Mesendoderm (in vitro differentiated cells): ENCODE measurements at regions not wholly inside any gene's neighbourhood (a gene's known extent, or its start where the extent isn't known, plus 50 kb on each side); places are given as distances from the start of the nearest gene placed in this dataset.
"Not testable (repeated sequence)": the region's sequence is repeated elsewhere in the genome, so short reads cannot be mapped to it uniquely, and the experiment has no call there.

Experiments used
- DNase-seq: peaks from one replicate; pipeline ENCODE4 v3.0.0; 2013
- H2AK5ac ChIP-seq: 2 replicates; pipeline ENCODE4 v1.6.1; 2013; ENCODE audit warnings: low read length, inconsistent platforms
- H2BK120ac ChIP-seq: 2 replicates; pipeline ENCODE4 v1.6.1; 2013; ENCODE audit warnings: low read depth, mild to moderate bottlenecking, low read length, moderate library complexity, mixed read lengths
- H2BK15ac ChIP-seq: replicated peaks from 2 replicates; pipeline ENCODE4 v1.6.1; 2013; ENCODE audit warnings: low read depth, mild to moderate bottlenecking, moderate library complexity
- H2BK5ac ChIP-seq: 2 replicates; pipeline ENCODE4 v1.6.1; 2013; ENCODE audit warnings: low read length, inconsistent platforms
- H3K18ac ChIP-seq: 2 replicates; pipeline ENCODE4 v1.6.1; 2013; ENCODE audit warnings: mild to moderate bottlenecking, low read length, mixed read lengths
- H3K23ac ChIP-seq: one replicate; pipeline ENCODE4 v1.6.1; 2013; ENCODE audit warnings: low read length
- H3K27ac ChIP-seq: 2 replicates; pipeline ENCODE4 v1.5.1; 2013; ENCODE audit warnings: low read depth, mild to moderate bottlenecking, inconsistent platforms, low read length, moderate library complexity
- H3K27me3 ChIP-seq: 2 replicates; pipeline ENCODE4 v1.6.1; 2013; ENCODE audit warnings: low read length, control low read depth, mild to moderate bottlenecking, inconsistent platforms; ENCODE audit not compliant: insufficient read depth, poor library complexity
- H3K36me3 ChIP-seq: 2 replicates; pipeline ENCODE4 v1.6.1; 2013; ENCODE audit warnings: low read length, inconsistent platforms; ENCODE audit not compliant: control insufficient read depth, insufficient read depth
- H3K4ac ChIP-seq: one replicate; pipeline ENCODE4 v1.6.1; 2013; ENCODE audit warnings: low read depth, mild to moderate bottlenecking, low read length, moderate library complexity
- H3K4me1 ChIP-seq: 2 replicates; pipeline ENCODE4 v1.6.1; 2013; ENCODE audit warnings: low read depth, low read length, inconsistent platforms; ENCODE audit not compliant: control insufficient read depth
- H3K4me2 ChIP-seq: 2 replicates; pipeline ENCODE4 v1.6.1; 2013; ENCODE audit warnings: low read length
- H3K4me3 ChIP-seq: 2 replicates; pipeline ENCODE4 v1.5.1; 2013; ENCODE audit warnings: mild to moderate bottlenecking, low read length
- H3K56ac ChIP-seq: one replicate; pipeline ENCODE4 v1.6.1; 2013; ENCODE audit warnings: low read length
- H3K79me1 ChIP-seq: 2 replicates; pipeline ENCODE4 v1.6.1; 2013; ENCODE audit warnings: low read length, inconsistent platforms
- H3K79me2 ChIP-seq: 2 replicates; pipeline ENCODE4 v1.6.1; 2013; ENCODE audit warnings: mild to moderate bottlenecking, low read length; ENCODE audit not compliant: control insufficient read depth, insufficient read depth
- H3K9ac ChIP-seq: 2 replicates; pipeline ENCODE4 v1.6.1; 2013; ENCODE audit warnings: low read length, inconsistent platforms
- H4K5ac ChIP-seq: one replicate; pipeline ENCODE4 v1.6.1; 2013; ENCODE audit warnings: low read length
- H4K8ac ChIP-seq: one replicate; pipeline ENCODE4 v1.6.1; 2013; ENCODE audit warnings: low read depth, mild to moderate bottlenecking, control low read depth, low read length, moderate library complexity
- WGBS: extraction: QIAGEN DNeasy Blood & Tissue Kit; methylation state at CpG from one replicate; pipeline ENCODE4 v1.1.7; 2013; ENCODE audit warnings: low lambda C conversion rate, missing lambda C conversion rate; ENCODE audit not compliant: insufficient coverage; ENCODE audit errors: extremely low coverage; 5-methylcytosine and 5-hydroxymethylcytosine counted together

- H3K36me3 ChIP-seq: no peaks in the 10 kb centered on the region
- H3K56ac ChIP-seq: no peak overlapping the region
- H3K27ac ChIP-seq: no peak overlapping the region
- WGBS: no CpG with 5 or more reads among the region's 5 CpGs
- no peaks in the 10 kb centered on the region for H3K79me1 ChIP-seq
- no peak for DNase-seq
- no peak overlapping the region for H2BK120ac ChIP-seq
- H3K79me2 ChIP-seq: no peaks in the 10 kb centered on the region
- H2BK5ac ChIP-seq: no peak overlapping the region
- no peak overlapping the region for H4K8ac ChIP-seq
- no peak overlapping the region for H3K4ac ChIP-seq
- no peak overlapping the region for H3K23ac ChIP-seq
- H3K9ac ChIP-seq: no peak overlapping the region
- H2AK5ac ChIP-seq: no peak overlapping the region
- H3K18ac ChIP-seq: no peak overlapping the region
- no peak overlapping the region for H2BK15ac ChIP-seq
- no peak overlapping the region for H3K4me2 ChIP-seq
- H3K27me3 ChIP-seq: no peaks in the 10 kb centered on the region
- H3K4me3 ChIP-seq: no peak overlapping the region
- no peaks in the 10 kb centered on the region for H3K4me1 ChIP-seq
- no peak overlapping the region for H4K5ac ChIP-seq
These were observed 145.2 kb downstream of the GPCPD1 start for GRCh38 chr20:5465604-5465927.

- Histone ChIP-seq H3K23ac (no peak overlapping the region), H3K4me3 (no peak overlapping the region), H2BK120ac (no peak overlapping the region), H3K4me2 (no peak overlapping the region), H3K18ac (no peak overlapping the region), H4K8ac (no peak overlapping the region), H3K27ac (no peak overlapping the region), H3K36me3 (no peaks in the 10 kb centered on the region), H3K79me1 (no peaks in the 10 kb centered on the region), H2BK15ac (no peak overlapping the region), H3K9ac (no peak overlapping the region), H2AK5ac (no peak overlapping the region), H4K5ac (no peak overlapping the region), H3K4me1 (no peaks in the 10 kb centered on the region), H3K56ac (no peak overlapping the region), H3K79me2 (no peaks in the 10 kb centered on the region), H2BK5ac (no peak overlapping the region), H3K27me3 (no peaks in the 10 kb centered on the region), H3K4ac (no peak overlapping the region)
- no peak for DNase-seq
- no CpG with 5 or more reads among the region's 23 CpGs for WGBS
These were observed 145.8 kb downstream of the GPCPD1 start for GRCh38 chr20:5464901-5465603.

- H3K4me3 ChIP-seq: no peak overlapping the region
- no peak for DNase-seq
- H4K5ac ChIP-seq: no peak overlapping the region
- H2BK15ac ChIP-seq: no peak overlapping the region
- H3K23ac ChIP-seq: no peak overlapping the region
- no peaks in the 10 kb centered on the region for H3K4me1 ChIP-seq
- no peaks in the 10 kb centered on the region for H3K79me2 ChIP-seq
- no peak overlapping the region for H3K4me2 ChIP-seq
- no peak overlapping the region for H3K27ac ChIP-seq
- H3K9ac ChIP-seq: no peak overlapping the region
- H3K56ac ChIP-seq: no peak overlapping the region
- H3K18ac ChIP-seq: no peak overlapping the region
- no peak overlapping the region for H4K8ac ChIP-seq
- H3K4ac ChIP-seq: no peak overlapping the region
- no peak overlapping the region for H2BK5ac ChIP-seq
- H2BK120ac ChIP-seq: no peak overlapping the region
- H2AK5ac ChIP-seq: no peak overlapping the region
- no peaks in the 10 kb centered on the region for H3K27me3 ChIP-seq
- no peaks in the 10 kb centered on the region for H3K79me1 ChIP-seq
- H3K36me3 ChIP-seq: no peaks in the 10 kb centered on the region
- WGBS: no CpG with 5 or more reads among the region's 8 CpGs
These were observed 146.4 kb upstream of the PROKR2 start for GRCh38 chr20:5463007-5463686.

- H3K36me3 ChIP-seq, H3K4me1 ChIP-seq, H3K4me2 ChIP-seq, H3K9ac ChIP-seq, H3K79me2 ChIP-seq, H3K56ac ChIP-seq, H2BK15ac ChIP-seq, H3K27ac ChIP-seq, H3K18ac ChIP-seq, H4K8ac ChIP-seq, H2BK120ac ChIP-seq, H3K27me3 ChIP-seq, H3K4ac ChIP-seq, H2AK5ac ChIP-seq, H3K23ac ChIP-seq, DNase-seq, H2BK5ac ChIP-seq, H4K5ac ChIP-seq, H3K4me3 ChIP-seq, H3K79me1 ChIP-seq: not testable (repeated sequence)
- WGBS: no CpG with 5 or more reads among the region's 7 CpGs
These were observed 137.0 kb upstream of the PROKR2 start for GRCh38 chr20:5453745-5454144.

- H3K9ac ChIP-seq: not testable (repeated sequence)
These were observed 136.6 kb upstream of the PROKR2 start for GRCh38 chr20:5453316-5453715.

GRCh38 chr20:5452691-5453090 is 135.9 kb upstream of the PROKR2 start:
- H3K27ac ChIP-seq, H3K18ac ChIP-seq, H2BK120ac ChIP-seq, H2BK5ac ChIP-seq, H3K79me1 ChIP-seq, H3K36me3 ChIP-seq, H3K23ac ChIP-seq, H3K9ac ChIP-seq, H3K27me3 ChIP-seq, H3K4ac ChIP-seq, H3K56ac ChIP-seq, H4K5ac ChIP-seq, H3K79me2 ChIP-seq, H2AK5ac ChIP-seq, H4K8ac ChIP-seq, H3K4me2 ChIP-seq, H2BK15ac ChIP-seq, DNase-seq, H3K4me3 ChIP-seq, H3K4me1 ChIP-seq: not testable (repeated sequence)
- no CpG with 5 or more reads among the region's 30 CpGs for WGBS

More at GRCh38 chr20:5453316-5453715, 136.6 kb upstream of the PROKR2 start:
- not testable (repeated sequence) for H2BK15ac ChIP-seq, DNase-seq, H4K8ac ChIP-seq, H3K56ac ChIP-seq, H2BK5ac ChIP-seq, H3K4me2 ChIP-seq, H2BK120ac ChIP-seq, H3K79me1 ChIP-seq, H3K79me2 ChIP-seq, H3K4me3 ChIP-seq, H3K23ac ChIP-seq, H3K27ac ChIP-seq, H4K5ac ChIP-seq, H3K4ac ChIP-seq, H2AK5ac ChIP-seq, H3K4me1 ChIP-seq, H3K36me3 ChIP-seq, H3K18ac ChIP-seq, H3K27me3 ChIP-seq
- WGBS: no CpG with 5 or more reads among the region's 38 CpGs
